Suppressor macrophage treated with lipopolysaccharide for 1 hour (primary cell): ENCODE measurements at regions not wholly inside any gene's neighbourhood (a gene's known extent, or its start where the extent isn't known, plus 50 kb on each side); places are given as distances from the start of the nearest gene placed in this dataset.
"Not testable (repeated sequence)": the region's sequence is repeated elsewhere in the genome, so short reads cannot be mapped to it uniquely, and the experiment has no call there.

ENCODE experiments used
- DNase-seq, 3 donors: peaks; one replicate each; pipeline ENCODE4 v3.0.0-alpha.2; 2020 to 2022

DNA sequence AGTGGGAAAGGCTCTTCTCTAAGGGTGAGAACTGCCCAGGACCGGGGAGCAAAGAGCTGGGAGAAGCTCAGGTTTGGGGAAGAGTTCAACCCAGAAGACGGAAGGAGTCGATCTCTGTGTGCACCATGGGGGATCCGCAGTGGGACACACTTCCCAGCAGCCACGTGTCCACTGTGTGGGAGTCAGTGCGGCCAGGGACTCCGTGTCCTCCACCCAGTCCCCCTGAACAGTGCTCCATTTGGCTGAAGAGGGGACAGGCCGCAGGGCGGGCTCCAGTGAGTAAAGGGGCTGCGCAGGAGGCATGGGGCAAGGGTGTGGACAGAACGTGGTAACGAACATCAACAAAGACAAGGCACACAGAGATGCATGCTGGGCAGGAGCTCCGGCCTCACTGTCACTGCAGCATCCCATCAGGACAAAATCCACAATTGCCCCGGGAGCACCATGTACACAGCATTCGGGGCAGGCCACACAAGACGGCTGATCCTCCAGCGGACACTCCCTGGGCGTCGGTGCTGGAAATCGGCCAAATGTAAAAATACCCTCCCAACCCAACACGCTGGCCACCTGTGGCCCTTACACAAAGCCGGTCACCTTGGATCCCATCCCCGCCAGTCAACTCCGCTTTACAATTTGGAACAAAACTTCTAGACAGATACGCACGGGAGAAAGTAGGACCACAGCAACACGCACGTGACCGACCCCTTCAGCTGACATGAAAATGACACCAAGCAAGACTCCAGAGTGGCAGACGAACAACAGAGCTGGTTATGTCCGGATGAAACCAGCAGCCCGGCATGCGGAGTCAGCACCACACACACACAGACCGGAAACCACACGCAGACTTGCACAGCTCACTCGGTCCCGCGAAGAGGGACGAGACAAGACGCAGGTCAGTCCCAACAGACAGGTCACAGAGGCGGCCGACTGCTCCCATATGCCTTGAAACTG is 366.8 kb downstream of the SHANK2 start:
- no peak for DNase-seq

DNA sequence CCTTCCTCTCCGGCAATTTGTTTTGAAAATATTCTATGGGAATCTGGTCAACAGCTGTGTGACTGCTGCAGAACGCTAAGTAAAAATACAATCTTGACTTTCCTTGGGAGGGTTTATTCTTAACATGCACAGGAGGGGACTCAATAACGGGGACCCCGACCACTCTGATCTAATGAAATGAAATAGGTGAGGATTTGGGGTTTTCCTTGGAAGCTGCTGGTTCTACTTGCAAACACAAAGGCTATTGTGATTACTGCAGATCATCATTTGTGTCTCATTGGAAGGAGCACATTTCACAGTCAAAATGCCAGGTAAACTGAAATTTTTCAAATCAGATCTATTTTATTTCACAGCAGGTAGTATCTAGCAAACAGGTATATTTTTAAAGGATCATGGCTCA is 366.1 kb downstream of the SHANK2 start:
- DNase-seq, result no peak

DNA sequence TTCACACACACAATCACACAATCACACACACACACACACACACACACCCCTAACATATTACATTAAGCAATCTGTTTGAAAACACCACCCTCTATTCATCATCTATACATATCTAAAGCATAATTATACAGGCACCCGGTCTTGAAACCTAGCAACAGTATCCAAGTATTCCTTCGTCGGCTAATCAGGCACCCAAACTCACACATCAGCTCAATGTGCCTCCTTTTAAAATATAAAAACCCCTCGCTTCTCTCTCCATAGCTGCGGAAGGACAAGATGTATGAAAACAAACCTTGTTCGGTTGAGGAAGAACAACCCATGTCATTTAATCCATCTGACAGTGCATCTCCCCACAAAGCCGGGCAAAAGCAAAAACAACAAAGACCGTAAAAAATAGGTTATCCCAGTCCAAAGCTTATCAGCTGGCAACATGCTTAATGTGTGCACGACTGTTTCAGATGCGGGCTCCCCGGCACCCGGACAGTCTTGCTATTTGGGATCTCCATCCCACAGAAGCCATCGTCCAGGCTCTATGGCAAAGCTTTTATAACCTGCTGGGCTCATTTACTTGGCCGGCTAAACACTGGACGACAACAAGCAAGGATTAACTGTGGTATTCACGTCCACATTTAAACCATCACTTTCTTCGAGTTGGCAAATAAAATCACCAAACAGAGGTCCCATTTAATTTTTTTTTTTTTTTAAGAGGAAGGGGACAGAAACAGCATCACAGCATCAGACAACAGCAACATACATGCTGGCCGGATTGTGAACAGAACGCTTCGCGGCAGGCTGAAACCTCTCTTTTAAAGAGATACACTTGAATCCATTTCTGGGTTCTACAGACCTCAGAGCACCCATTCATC is 365.5 kb downstream of the SHANK2 start:
- DNase-seq, result no peak

DNA sequence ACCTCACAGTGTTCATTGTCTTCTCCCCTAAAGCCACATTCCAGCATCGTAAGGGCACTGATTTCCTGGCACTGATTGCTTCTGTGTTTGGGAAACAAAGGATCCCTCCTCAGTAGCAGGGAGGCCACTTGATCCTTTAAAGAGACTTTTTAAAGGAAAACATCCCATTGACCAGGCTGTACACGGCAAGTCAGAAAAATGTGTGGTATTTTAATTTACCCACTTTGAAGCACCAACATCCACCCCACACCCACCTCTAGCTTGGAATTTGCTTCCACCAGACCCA is 364.9 kb downstream of the SHANK2 start:
- no peak for DNase-seq

DNA sequence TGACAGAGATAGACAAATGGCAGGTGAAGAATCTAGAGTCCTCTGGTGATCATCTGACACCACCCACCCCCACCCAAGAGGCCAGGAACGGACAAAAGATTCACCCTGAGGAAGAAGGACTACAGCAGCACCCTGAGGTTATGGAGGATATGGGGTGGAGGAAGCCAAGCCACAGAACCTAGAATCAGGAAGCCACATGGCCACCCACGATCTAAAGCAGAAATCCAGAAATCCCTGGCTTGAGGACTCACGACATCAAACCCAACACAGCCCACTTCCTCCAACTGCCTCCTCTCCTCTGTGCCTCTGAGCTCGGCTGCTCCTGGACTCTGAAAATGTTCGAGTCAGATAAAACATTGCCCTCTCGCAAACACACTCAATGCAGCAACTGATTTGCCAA is 364.3 kb downstream of the SHANK2 start:
- DNase-seq, result peak in 2 of 3 donors; percentile 26 to 31

DNA sequence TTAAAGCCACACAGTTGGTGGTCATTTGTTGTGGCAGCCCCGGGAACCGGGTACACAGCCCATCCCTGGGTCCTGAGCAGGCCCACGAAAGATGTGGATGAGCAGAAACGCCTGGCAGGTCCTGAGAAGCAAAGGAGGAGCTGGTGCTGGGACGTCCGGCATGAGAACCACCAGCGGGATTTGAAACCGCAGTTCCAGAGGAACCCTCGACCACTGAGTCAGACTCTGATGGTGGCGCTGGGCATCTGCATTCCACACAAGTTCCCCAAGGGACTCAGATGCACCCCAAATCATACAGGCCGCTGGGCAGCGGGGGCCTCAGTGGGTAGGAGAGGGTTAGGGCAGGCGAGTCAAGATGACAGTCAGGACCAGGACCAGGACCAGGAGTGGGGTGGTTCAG is 363.0 kb downstream of the SHANK2 start:
- DNase-seq, result no peak

DNA sequence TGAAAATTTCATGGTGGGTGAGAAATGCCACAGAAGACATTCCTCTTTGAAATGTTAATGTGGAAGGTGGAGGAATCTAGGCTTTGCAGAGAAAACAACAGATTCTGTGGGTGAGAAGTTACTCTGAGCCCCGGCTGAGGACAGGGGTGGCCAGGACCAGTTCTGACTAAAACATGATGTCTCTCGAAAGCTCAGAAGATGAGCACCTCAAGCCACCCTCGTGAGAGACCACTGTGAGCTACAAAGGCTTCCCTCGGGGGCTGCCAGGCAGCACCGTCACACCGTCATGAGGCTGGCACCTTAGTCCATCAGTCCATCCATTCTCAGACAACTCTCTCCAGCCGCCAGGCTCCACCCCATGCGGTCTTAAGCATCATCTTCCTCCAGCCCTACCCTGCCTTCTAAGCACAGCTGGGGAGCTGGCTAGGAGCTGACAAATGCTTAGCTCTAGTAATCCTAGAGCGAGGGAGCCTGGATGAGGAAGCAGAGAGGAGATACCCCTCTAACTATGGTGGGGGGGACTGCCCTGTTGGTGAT is 360.5 kb downstream of the SHANK2 start:
- DNase-seq, result no peak

DNA sequence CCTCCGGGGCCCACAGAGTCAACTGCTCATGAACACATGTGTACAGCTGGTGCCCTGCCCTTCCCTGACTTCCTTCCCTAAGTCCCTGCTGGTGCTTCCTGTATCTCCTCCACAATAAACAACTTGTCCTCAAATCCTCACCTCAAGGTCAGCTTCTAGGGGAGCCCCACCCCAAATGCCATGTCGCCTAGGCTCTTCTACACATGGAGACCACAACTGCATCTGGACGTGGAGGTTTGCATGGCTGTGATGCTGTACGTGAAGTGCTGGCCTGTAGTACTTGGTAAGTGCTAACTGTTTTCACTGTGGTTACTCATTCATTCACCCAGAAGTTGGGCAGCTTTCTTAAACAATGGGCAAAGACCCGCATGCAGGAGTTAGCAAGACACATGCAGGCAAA is 359.5 kb downstream of the SHANK2 start:
- no peak for DNase-seq

DNA sequence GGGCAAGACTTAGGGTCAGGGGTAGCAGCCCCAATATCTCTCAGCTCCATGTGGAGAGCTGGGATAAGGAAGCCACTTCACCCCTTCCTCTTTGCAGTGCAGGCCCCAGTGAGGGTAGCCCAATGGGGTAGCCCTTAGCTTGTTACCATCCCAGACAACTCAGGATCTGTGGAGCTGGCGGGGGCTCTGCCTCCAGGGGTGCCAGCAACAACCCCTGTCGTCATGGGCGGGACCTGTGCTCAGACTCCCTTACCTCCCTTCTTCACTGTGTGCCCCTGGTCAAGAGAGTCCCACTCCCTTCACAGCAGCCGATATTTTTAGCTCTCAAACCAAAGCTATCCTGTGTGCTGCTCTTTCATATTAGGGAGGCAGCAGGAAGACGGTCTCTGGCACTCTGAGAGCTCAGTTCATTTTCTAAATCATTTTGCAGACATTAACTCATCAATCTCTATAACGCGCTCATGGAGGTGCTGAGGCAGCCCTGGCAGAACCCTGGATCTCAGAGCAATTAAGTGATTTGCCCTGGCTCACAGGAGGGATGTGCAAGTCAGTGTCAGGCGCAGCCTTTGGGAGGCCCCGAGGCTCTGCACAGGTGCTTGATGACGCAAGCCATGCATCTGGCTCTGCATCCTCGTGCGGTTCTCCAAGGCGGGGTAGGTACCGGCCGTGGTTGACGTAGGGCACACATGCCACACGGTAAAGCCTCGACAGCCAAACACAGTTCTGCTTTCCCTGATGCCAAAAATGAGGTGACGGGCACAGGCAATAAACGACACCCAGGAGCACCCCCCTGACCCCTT is 357.6 kb downstream of the SHANK2 start:
- DNase-seq, result no peak

DNA sequence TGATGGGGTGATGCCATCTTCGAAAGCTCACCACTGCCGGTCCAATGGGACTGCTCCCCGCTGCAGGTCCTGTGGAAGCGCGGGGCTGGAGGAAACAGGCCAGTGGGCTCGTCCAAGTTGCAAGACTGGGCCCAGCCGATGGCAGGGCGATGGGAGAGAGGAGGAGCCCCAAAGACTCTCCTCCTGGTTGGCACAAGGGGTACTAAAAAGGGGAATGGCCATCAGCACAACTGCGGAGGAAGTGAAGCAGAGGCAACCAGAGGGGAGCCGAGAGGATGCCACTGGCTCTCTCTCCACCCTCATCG is 357.1 kb downstream of the SHANK2 start:
- DNase-seq, result no peak

DNA sequence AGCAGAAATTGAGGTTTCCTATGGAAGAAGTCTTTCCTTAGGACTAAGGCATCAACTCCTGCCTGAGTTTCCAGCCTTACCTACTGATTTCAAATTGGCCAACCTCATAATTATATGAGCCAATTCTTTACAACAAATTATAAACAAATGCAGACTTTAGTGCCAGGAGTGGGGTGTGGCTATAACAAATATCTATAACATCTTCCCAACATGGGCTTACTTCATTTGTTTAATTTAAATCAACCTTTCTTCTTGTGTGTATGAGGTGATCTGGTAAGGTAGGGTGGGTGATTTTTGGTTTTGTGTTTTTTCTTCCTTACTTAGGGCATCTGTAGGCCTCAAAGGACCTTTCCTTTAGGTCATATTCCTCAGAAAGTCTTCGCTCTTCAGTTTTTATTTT is 354.9 kb downstream of the SHANK2 start:
- DNase-seq, result no peak

DNA sequence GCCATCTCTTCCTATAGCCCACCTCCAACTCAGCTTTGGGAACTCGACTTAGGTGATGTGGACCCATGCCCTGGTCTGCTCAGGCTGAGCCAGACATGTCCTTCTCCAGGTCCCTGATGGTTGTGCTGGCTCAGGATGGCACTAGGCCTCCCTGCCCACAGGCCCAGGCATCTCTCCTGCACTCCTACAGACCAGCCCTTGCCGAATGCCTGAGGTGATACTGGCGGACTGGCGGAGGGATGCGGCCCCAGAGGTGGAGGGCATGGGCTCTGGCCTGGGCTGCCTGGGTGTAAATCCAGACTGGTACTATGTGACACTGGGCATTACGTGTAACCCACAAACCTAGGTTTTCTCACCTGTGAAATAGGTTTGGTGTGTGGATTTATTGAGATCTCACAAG is 352.8 kb downstream of the SHANK2 start:
- no peak for DNase-seq

DNA sequence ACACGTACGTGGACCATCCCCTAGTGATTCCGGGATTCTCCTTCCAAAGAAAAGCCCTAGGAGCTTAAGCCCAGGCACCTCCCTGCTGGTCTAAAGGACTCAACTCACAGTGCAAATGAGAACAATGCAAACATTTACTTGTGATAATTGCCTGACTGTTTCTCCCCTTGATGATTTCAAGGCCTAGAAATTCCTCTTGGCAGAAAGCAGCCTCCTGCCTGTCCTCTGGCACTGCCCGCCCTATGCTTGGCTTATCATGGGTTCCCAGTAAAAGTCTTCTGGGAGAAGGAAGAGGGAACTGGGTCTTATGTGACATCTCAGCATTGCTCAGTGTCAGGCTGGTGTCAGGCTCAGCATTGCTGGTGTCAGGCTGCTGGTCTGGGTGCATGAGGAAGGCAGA is 351.8 kb downstream of the SHANK2 start:
- DNase-seq, result no peak

DNA sequence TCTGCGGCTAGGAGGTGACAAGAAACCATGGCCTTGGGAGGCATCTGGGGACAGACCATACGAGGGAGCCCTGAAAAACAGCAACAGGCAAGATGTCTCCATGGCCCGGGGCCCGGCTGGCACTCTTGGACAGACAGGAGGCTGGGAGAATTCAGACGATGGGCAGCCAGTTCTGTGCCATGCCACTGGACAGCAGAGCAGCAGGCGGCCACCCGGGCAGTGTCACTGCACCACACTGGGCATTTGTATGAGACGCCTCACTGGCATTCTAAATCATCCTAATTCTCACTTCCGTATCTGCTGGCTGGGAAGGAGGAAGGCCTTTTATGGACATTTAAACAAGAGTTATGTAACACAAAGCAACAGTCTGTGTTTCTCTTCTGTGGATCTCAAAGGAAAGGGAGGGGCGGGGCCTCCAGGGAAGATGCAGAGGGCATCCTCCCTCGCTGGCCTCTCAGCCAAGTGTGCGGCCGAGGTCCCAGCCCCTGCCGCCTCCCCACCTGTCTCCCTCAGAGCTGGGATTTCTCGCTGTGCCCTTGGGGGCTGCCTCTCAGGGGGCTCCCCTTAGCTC is 350.3 kb downstream of the SHANK2 start:
- peak; percentile 40 to 61 (median 50) for DNase-seq

DNA sequence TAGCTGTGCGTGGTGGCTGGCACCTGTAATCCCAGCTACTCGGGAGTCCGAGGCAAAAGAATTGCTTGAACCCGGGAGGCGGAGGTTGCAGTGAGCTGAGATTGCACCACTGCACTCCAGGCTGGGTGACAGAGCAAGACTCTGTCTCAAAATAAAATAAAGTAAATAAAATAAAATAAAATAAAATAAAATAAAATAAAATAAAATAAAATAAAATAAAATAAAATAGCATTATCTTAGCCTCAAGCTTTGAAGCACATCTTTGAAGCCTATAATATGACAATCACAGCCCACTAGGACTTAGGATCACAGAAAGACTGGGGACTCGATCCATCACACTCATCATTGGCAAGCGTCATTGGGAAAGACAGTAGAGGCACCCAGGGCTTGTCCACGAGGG is 349.1 kb downstream of the SHANK2 start:
- not testable (repeated sequence) for DNase-seq

DNA sequence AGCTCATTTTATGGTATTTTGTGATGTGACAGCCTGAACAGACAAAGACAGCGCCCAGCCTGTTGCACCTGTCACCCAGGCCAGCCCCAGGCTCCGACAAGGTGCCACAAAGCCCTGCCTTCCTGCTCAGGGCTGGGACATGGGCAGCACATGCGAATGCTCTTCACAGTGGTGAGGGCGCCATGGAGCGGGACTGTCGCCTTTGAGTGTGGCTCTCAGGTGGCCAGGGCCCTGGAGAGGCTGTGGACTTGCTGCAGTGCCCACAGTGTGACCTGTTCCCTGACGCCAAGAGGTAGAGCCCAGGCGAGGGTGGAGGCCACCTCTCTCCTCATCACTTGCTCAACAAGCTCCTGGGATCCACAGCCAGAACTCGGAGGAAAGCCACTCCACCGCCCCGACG is 346.3 kb downstream of the SHANK2 start:
- no peak for DNase-seq

DNA sequence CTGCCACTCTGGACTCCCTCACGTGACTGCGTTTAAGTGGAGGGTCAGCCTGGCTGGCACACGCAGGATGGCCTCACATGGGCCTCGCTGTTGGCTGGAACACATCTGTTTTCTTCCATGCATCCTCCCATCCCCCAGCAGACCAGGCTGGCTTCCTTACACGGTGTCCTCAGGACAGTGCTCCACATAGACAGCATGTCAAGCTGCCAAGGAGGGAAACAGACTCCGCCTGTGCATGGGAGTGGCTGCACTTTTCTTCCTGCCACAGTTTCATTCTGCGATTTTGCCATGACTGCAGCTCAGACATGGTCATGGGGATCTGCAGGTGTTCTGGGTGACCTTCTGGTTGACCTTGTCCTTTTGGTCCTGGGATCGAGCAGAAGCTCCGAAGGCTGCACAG is 344.2 kb downstream of the SHANK2 start:
- no peak for DNase-seq

DNA sequence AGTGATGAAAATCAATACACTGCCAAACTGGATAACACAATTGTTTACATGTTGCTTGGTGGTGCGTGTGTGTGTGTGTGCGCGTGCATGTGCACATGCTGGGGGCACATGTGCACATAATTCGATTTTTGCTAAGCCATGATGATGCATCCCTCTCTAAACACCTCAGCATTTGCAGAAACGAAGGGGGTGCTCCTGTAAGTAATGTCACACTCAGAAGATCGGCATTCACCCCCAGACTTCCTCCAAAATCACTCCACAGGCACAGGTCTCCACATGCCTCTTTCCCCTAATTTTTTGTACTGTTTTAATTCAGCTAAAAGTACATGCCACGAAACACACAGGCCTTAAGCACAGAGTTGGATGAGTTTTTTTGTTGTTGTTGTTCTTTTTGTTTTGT is 341.5 kb downstream of the SHANK2 start:
- DNase-seq, result no peak

DNA sequence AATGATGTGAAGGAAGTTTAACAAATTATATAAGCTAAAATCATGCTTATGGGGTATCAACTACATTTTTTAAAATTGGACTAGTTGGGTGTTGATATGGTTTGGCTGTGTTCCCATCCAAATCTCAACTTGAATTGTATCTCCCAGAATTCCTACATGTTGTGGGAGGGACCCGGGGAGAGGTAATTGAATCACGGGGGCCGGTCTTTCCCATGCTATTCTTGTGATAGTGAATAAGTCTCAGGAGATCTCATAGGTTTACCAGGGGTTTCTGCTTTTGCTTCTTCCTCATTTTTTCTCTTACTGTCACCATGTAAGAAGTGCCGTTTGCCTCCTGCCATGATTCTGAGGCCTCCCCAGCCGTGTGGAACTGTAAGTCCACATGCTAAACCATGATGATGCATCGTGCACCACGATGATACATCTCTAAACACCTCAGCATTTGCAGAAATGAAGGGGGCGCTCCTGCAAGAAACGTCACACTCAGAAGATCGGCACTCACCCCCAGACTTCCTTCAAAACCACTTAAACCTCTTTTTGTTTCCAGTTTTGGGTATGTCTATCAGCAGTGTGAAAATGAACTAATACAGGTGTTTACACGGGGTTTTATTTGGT is 340.0 kb downstream of the SHANK2 start:
- peak; percentile 19 to 35 (median 23) for DNase-seq

DNA sequence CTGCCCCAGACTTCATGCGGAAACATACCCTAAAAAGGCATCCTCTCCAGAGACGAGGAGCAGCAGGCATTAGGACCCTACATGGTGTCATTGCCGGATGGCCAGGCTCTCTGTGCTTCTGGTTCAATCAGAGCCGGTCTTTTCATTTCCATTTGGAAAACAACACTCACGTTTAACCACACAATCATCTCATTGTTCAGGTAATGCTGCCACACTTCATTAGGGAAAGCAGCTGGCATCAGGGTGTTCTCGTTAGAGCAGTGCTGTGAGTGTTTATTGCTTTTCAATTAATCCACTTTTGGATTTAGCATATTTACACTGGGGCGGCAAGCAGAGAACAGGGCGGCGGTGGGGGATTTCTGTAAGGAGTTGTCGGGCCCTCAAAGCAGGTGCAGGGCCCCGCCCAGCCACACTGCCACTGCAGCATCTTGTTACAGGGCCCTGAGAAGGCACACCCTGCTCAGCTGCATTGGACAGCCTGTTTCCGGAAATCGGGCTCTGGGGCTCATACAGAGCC is 338.6 kb downstream of the SHANK2 start:
- no peak for DNase-seq

DNA sequence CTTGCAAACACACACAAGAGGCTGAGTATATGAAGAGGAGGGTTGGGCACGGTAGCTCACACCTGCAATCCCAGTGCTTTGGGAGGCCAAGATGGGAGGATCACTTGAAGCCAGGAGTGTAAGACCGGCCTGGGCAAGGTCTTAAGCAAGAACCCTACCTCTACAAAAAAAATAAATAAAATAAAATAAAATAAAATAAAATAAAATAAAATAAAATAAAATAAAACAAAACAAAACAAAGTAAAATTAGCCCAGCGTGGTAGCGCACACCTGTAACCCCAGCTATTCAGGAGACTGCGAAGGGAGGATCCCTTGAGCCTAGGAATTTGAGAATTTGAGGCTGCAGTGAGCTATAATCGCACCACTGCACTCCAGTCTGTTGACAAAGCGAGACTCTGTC is 337.9 kb downstream of the SHANK2 start:
- DNase-seq, result no peak
